NCI-H2107 (cell line): ENCODE measurements at regions not wholly inside any gene's neighbourhood (a gene's known extent, or its start where the extent isn't known, plus 50 kb on each side); places are given as distances from the start of the nearest gene placed in this dataset.

Source experiments
- DNase-seq: peaks from one replicate; lab custom pipeline; 2025; lab: John Stamatoyannopoulos, UW

- DNase-seq = no peak
Measured at GRCh38 chr1:87508247-87508787, 179.6 kb downstream of the LMO4 start.

DNA sequence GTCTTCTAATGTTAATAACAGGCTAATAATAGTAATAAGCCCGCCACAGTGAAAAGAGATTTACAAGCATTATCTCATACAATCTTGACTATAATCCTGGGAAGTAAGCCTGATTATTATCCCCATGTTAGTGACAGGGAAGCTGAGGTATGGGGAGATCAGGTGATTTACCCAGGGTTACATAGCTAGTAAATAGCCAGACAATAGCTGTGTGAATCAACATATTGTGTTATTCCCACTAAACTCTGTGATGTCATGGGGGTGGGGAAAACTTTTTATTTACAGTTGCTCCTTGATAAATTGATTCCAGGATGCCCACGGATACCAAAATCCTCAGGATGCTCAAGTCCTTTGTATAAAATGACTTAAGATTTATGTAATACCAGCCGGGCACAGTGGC lies 181.9 kb downstream of the LMO4 start:
- no peak for DNase-seq

DNA sequence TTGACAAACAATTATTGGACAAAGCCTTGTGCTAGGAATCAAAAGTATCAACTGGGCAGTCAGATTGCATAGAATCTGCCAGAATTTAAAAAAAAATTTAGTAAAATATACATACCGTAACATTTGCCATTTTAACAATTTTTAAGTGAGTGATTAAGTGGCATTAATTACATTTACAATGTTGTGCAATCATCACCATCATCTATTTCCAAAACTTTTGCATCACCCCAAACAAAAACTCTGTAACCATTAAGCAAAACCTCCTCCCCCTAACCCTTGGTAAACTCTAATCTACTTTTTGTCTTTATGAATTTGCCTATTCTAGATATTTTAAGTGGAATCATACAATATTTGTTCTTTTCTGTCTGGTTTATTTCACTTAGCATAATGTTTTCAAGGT lies 182.8 kb downstream of the LMO4 start:
- DNase-seq = no peak

GRCh38 chr1:87512431-87512830 lies 183.8 kb downstream of the LMO4 start:
- DNase-seq = no peak

DNA sequence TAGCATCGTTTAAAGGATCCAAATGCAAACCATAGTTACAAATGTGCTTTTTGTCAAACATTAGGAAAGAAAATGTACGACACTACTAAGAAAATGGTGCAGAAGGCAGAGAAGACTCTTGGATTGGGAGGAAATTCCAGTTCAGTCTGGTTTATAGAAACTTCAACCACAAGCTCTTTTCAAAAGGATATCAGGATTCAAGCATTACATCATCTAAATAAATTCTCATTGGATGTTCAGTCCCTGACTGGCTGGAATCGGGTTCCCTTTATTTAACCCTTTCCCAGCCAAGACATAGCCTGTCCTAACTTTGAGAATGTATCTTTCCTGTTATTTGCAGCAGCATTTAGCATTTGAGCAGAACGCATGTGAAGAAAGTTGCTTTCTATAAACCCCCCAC lies 184.6 kb downstream of the LMO4 start:
- DNase-seq = no peak

DNA sequence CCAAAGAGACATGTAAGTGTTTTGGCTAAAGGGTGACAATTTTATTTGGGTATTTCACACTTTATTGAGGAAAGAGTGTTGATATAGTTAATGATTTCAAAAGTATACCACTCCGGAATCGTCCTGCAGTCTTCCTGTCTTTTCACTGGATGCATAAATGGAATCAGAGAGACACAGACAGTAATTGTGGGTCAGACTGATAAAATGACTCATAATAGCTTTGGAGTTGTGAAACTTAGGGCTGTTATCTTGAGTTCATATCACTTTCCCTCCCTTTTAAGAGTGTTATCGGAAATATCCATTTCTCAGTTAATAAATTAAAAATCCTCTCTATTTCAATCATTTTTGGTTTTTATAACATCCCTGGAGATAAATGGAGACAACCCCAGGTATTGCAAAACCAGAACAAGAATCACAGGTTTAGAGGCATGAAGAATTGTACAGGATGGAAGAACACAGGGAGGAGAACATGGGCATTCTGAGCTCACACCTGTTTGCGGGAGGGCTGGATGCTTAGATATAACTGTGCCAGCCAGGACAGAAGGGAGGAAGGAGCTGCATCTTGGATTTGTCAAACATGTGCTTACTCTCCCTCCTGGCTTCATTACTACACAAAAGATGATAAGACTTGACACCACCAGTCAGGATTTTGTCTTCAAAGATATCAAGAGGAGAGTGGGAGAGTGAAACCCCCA lies 185.4 kb downstream of the LMO4 start:
- DNase-seq = no peak

DNA sequence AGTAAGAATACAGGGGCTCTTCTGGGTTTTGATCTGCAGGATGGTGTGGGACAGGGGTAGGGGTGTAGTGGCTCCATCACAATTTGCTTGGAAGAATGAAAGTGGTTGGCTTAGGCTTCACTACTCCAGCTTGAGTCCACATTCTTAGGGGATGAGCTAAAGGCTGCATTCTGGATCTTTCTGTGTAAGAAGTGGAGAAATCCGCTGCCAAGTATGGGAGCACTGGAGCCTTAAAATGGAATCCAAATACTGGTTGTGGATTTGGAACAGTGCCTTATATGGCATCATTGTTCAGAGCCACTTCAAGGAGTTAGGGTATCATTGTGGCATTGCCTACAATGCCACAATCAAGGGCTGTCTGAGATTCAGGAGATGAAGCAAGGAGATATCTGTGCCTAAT lies 187.1 kb downstream of the LMO4 start:
- no peak for DNase-seq

GRCh38 chr1:87518794-87519193 lies 190.1 kb downstream of the LMO4 start:
- no peak for DNase-seq

DNA sequence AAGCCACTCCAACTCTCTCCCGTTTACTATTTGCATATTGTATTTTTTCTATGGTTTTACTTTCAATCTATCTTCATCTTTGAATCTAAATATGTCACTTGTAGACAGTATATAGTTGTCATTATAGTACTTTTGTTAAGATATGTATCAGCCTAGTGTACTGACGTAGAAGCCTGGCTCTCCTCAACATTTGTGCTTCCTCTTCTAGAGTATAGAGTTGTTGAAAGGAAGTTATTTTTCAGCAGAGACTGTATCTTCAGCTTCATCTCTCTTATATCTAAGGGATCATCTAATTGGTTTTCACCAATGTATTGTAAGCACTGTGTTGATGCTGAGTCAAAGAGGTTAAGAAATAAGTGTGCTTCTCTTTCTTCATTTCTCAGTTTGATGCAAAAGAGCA lies 192.8 kb downstream of the LMO4 start:
- DNase-seq = no peak

DNA sequence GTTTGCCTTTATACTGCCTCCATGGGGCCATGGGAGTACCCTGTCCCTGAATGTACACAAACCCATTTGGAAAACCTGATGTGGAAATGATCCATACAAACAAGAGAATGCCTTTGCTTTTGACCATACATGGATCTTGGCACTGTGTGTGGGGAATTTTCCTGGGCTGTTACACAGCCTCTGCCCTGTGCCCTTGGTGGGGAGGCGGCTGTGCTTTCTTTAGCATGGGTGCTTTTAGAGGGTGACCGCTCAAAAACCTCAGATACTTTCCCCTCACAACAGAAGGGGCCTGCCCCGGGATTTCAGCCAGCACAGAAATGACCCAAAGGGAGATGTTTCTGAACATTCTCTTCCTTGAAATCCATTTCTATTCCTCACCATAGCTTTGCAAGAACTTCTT lies 194.8 kb downstream of the LMO4 start:
- no peak for DNase-seq

- DNase-seq = no peak
Measured at GRCh38 chr1:87524021-87524754, 195.5 kb downstream of the LMO4 start.

DNA sequence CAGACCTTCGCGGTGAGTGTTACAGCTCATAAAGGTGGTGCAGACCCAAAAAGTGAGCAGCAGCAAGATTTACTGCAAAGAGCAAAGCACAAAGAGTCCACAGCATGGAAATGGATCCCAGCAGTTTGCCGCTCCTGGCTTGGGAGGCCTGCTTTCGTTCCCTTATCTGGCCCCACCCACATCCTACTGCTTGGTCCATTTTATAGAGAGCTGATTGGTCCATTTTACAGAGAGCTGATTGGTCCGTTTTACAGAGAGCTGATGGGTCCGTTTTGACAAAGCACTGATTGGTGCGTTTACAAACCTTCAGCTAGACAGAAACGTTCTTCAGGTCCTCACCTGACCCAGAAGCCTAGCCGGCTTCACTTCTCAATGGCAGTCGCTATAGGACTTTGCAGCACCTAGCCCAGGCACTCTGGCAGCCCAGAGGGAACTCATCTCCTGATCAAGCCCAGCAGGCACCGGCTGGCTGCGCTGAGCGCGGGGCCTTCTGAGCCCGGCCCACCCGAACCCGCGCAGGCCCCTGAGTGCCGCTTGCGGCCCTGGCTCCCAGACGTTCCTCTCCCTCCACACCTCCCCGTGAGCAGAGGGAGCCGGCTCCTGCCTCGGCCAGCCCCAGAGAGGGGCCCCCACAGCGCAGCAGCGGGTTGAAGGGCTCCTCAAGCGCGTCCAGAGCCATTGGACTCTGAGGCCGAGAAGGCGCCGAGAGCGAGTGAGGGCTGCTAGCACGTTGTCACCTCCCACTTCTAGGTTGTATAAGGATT lies 200.3 kb downstream of the LMO4 start:
- DNase-seq = no peak

- DNase-seq = no peak
Measured at GRCh38 chr1:87530042-87530807, 201.5 kb downstream of the LMO4 start.

- DNase-seq = no peak
Measured at GRCh38 chr1:87535551-87535950, 206.9 kb downstream of the LMO4 start.

DNA sequence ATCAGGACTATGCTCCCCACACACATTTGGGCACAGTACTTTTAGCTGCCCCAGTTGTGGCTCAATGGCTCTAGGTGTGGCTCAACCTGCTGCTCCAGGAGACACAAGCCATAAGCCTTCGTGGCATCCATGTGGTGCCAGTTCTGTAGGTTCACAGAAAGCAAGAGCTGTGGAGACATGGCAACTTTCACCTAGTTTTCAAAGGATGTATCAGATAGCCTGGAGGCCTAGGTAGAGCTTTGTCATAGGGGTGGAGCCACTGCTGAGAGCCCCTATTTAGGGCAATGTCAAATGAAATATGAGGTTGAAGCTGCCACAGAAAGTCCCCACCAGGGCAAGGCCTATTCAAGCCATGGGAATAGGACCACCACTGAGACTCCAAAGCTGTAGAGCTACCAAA lies 210.5 kb downstream of the LMO4 start:
- DNase-seq = no peak

GRCh38 chr1:87542697-87543096 lies 214.0 kb downstream of the LMO4 start:
- DNase-seq = no peak

- DNase-seq = no peak
Measured at GRCh38 chr1:87549738-87550137, 221.1 kb downstream of the LMO4 start.

DNA sequence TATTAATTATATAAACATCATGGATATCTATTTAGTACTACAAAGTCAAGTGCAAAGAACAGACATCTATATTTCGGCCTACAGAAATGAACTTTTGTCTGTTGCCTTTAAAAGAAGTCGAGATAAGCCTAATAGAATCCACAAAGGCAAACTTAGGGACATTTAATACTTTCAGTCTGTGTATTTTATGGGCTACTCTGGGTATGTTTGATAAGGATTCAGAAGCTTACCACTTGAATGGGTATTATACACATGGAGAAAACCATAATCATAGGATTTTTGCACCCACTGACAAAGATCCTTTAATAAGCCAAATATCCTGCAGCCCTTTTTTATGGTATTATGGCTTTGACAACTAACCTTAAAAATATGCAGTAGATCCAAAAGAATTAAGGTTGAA lies 224.8 kb downstream of the LMO4 start:
- DNase-seq = no peak

DNA sequence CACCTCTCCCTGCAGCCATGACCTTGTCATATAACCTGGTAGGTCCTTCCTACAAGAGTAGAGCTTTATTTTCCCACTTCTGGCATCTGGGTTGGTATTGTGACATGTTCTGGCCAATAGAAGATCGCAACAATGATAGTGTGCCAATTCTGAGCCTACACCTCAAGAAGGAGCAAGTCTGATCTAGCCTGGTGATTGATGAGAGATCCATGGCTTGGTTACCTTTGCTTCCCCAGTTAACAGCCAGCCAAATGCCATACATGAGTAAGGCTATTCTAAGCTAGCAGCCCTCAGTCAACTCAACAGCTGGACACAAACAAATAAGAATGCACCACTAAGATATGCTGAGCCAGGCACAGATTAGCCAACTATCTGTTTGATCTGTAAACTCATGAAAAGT lies 226.7 kb downstream of the LMO4 start:
- no peak for DNase-seq

DNA sequence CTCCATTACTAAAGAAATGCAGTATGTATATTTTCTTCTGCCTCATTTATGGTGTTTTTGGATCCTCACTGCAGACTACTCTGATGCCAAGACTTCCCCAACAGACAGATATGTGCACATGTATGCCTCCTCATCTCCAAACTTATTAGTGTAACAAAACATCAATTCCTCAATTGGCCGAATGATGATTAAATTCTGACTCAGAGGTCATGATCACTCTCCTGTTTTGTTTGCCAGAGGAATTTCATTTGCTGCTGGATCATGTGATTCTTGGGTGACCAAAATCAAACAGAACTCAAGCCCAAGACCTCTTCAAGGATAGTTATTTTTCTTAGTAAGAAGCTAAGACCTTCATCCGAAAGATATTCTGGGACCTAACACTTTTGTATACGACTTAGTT lies 227.6 kb downstream of the LMO4 start:
- DNase-seq = no peak

DNA sequence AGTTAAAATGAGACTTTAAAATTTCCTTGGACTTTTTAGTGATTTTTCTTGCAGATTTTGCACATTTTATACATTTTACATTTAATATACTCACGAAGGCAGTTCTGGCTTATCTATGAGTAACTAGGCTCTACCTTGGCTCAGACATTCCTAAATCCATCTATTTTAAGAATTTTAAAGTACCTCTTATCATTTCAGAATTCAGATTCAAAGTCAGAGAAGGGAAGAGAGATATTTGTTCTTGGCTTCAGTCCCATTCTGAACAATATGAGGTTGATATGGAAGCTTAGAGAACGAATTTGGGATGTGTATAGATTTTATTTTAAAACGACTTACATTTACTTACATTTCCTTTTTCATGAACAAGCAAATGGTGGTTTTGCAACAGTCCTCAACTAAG lies 230.2 kb downstream of the LMO4 start:
- DNase-seq = no peak

- no peak for DNase-seq
Measured at GRCh38 chr1:87560137-87560536, 231.5 kb downstream of the LMO4 start.
